ENCODE measurements at regions not wholly inside any gene's neighbourhood (a gene's known extent, or its start where the extent isn't known, plus 50 kb on each side); places are given as distances from the start of the nearest gene placed in this dataset.

DNA sequence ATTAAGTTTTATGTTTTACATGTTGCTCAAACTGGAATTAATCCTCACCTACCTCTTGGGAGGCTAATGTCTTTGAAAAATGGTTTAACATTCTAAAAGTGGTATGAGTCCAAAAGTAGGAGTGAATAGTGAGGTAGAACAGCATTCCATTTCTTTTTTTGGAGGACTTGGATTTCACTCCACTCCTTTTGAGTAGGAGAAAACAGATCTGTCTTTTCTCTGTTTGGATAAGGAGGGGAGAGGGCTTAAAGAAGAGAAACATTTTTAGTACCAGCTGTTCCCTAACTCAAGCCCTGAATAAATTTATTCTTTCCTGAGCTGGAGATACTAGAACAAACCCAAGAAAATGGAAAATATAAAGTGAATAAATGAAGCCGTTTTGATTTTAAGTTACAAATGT, 687.9 kb downstream of the MECOM start:
- Mint-ChIP-seq H3K36me3 (ENCODE audit: low read depth) (no peaks in the 10 kb centered on the region), H3K4me1 (peaks cover 30% of the 10 kb centered on the region), H3K27me3 (ENCODE audit: low read depth) (no peaks in the 10 kb centered on the region), H3K9me3 (no peaks in the 10 kb centered on the region), H3K27ac (peak overlapping the region; percentile 50 to 89 (median 77)), H3K4me3 (no peak overlapping the region)
- TF ChIP-seq, protein P1, sequence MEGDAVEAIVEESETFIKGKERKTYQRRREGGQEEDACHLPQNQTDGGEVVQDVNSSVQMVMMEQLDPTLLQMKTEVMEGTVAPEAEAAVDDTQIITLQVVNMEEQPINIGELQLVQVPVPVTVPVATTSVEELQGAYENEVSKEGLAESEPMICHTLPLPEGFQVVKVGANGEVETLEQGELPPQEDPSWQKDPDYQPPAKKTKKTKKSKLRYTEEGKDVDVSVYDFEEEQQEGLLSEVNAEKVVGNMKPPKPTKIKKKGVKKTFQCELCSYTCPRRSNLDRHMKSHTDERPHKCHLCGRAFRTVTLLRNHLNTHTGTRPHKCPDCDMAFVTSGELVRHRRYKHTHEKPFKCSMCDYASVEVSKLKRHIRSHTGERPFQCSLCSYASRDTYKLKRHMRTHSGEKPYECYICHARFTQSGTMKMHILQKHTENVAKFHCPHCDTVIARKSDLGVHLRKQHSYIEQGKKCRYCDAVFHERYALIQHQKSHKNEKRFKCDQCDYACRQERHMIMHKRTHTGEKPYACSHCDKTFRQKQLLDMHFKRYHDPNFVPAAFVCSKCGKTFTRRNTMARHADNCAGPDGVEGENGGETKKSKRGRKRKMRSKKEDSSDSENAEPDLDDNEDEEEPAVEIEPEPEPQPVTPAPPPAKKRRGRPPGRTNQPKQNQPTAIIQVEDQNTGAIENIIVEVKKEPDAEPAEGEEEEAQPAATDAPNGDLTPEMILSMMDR (IDR thresholded peaks at IDR 0.05; ENCODE audit: unreplicated experiment in 3 of 3), result no peak

DNA sequence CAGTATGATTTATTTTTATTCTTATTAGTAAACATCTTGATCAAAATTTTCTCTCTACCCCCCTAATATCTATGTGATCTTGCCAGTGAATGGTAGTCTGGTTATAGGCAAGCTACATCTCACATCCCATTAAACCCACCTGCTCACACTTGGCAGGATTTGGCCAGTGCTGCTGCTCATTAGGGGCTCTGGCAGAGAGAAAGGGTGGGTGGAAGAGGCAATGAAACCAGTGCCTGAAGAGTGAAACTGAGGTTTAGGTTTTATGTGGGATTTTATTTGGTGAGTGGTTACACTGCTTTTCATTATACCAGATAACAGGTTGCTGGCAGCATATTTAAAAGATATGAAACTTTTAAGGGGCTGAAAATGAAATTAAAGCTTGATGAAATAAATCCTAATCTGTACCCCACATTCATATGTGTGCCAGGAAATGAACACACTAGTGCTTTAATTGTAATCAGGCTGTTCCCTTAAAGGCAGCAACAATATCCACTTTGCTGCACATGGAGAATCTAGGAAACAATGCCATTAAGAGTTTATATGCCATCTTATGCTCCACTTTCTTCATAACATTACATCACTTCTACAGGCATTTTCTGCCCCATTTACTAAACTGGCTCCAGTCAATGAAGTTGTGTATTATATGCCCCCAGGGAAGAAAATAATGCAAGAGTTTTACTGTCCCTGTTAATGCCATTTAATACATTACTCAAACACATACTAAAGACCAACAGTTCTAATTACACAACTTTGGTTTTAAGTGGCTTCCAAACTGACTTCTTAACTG, 688.7 kb downstream of the MECOM start:
- peaks cover 30% of the 10 kb centered on the region for H3K4me1 Mint-ChIP-seq
- H3K9me3 Mint-ChIP-seq, result no peaks in the 10 kb centered on the region
- H3K27me3 Mint-ChIP-seq (ENCODE audit: low read depth), result no peaks in the 10 kb centered on the region
- H3K27ac Mint-ChIP-seq, result peak overlapping the region; percentile 8 to 89 (median 77)
- H3K4me3 Mint-ChIP-seq, result no peak overlapping the region
- H3K36me3 Mint-ChIP-seq (ENCODE audit: low read depth), result no peaks in the 10 kb centered on the region
- TF ChIP-seq, protein P1 (IDR thresholded peaks at IDR 0.05; ENCODE audit: unreplicated experiment in 3 of 3), result no peak

DNA sequence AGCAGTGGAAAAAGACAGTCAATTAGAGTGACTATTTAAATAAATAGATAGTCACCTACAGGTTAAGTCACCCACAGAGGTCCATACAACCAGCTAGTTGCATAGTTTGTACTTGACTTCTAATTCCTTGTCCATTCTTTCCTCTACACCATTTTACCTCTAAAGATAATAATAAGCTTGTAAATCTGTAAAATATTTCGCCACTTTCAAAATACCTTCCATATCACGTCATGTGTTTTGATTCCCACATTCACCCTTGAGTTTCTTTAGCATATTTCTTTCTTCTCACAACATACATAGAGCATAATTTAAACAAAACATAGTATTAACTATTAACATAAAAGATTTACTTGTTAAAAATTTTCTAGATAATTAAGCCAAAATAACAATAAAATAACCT, 689.6 kb downstream of the MECOM start:
- Mint-ChIP-seq H3K4me3 (no peak overlapping the region), H3K27me3 (ENCODE audit: low read depth) (no peaks in the 10 kb centered on the region), H3K9me3 (no peaks in the 10 kb centered on the region), H3K36me3 (ENCODE audit: low read depth) (no peaks in the 10 kb centered on the region), H3K4me1 (peaks cover 30% of the 10 kb centered on the region), H3K27ac (no peak overlapping the region)
- TF ChIP-seq, protein P1 (IDR thresholded peaks at IDR 0.05; ENCODE audit: unreplicated experiment in 3 of 3), result no peak

DNA sequence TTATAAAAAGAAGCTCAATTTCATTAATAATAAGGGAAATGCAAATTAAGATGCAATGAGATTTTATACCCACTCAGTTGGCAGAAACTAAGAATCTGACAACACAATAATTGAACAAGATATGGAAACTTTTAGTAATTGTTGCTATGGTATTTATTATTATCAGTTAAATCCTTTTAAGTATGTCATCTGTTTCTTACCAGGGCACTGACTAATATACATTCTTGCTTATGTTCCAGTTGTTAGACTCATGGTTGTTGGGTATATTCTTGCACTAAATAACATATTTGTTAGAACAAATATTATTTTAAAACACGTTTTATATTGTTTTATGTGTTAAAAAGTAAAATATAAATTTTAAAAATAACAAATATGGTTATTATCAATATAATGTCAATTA, 690.3 kb downstream of the MECOM start:
- TF ChIP-seq, protein P1 (IDR thresholded peaks at IDR 0.05; ENCODE audit: unreplicated experiment in 3 of 3), result no peak
- Mint-ChIP-seq H3K4me3 (no peak overlapping the region), H3K9me3 (no peaks in the 10 kb centered on the region), H3K27me3 (ENCODE audit: low read depth) (no peaks in the 10 kb centered on the region), H3K27ac (no peak overlapping the region), H3K4me1 (peaks cover 29% of the 10 kb centered on the region), H3K36me3 (ENCODE audit: low read depth) (no peaks in the 10 kb centered on the region)

DNA sequence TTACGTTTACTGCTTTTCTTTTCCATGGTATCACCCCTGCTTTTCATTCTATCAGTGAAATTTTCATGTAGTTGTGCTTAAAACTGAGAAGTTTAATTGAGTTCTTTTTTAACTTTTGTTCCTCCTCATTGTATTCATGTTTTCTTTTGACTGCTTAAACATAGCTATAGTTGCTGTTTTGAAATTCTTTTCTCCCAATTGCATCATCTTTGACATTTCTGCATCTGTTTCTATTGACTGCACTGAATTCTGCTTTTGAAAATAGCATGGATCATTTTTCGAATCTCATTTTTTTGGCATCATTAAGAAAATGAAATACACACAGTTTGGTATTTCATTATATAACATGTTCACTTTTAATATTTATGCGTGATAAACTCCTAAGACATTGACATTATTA, 694.9 kb downstream of the MECOM start:
- Mint-ChIP-seq H3K36me3 (ENCODE audit: low read depth) (no peaks in the 10 kb centered on the region), H3K27me3 (ENCODE audit: low read depth) (no peaks in the 10 kb centered on the region), H3K9me3 (no peaks in the 10 kb centered on the region), H3K27ac (no peak overlapping the region), H3K4me1 (no peaks in the 10 kb centered on the region), H3K4me3 (no peak overlapping the region)
- TF ChIP-seq, protein P1 (IDR thresholded peaks at IDR 0.05; ENCODE audit: unreplicated experiment in 3 of 3), result no peak

DNA sequence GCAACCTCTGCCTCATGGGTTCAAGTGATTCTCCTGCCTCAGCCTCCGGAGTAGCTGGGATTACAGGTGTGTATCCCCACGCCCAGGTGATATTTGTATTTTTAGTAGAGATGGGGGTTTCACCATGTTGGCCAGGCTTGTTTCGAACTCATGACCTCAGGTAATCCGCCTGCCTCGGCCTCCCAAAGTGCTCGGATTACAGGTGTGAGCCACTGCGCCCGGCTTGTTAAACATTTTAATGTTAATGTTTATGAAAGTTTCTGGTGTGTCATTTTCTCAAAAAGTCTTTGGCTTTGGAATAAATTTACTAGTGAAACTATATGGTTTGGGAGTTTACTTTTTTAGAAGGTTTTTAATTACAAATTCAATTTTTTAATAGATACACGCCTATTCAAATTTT, 698.8 kb downstream of the MECOM start:
- Mint-ChIP-seq H3K27ac (no peak overlapping the region), H3K36me3 (ENCODE audit: low read depth) (no peaks in the 10 kb centered on the region), H3K4me1 (no peaks in the 10 kb centered on the region), H3K4me3 (no peak overlapping the region), H3K9me3 (no peaks in the 10 kb centered on the region), H3K27me3 (ENCODE audit: low read depth) (peaks cover 4% of the 10 kb centered on the region)
- TF ChIP-seq, protein P1 (IDR thresholded peaks at IDR 0.05; ENCODE audit: unreplicated experiment in 3 of 3), result no peak

Measured in nephron (organoid).